ENCODE measurements at regions not wholly inside any gene's neighbourhood (a gene's known extent, or its start where the extent isn't known, plus 50 kb on each side); places are given as distances from the start of the nearest gene placed in this dataset.
A peak's percentile ranks its signal among the peaks of the same experiment; 100 is the strongest.

DNA sequence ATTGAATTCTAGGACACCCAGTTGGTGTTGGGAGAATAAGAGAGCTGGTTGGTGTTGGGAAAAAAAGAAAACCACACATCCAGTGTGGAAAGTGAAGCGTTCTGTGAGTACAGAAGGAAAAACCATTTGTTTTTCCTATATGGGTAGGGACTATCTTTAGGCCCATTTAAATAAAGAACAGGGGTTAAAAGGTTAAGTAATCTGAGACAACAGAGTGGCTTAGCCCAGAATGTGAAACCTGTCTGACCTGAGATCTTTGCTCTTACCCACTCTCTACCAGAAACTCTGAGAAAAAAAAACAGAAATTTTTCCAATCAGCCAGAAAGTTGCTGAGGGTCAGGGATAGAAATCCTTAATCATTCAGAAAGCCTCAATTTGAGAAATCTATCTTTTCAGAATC is 59.8 kb upstream of the LRRC55 start (continued):
- TF ChIP-seq, protein P1, sequence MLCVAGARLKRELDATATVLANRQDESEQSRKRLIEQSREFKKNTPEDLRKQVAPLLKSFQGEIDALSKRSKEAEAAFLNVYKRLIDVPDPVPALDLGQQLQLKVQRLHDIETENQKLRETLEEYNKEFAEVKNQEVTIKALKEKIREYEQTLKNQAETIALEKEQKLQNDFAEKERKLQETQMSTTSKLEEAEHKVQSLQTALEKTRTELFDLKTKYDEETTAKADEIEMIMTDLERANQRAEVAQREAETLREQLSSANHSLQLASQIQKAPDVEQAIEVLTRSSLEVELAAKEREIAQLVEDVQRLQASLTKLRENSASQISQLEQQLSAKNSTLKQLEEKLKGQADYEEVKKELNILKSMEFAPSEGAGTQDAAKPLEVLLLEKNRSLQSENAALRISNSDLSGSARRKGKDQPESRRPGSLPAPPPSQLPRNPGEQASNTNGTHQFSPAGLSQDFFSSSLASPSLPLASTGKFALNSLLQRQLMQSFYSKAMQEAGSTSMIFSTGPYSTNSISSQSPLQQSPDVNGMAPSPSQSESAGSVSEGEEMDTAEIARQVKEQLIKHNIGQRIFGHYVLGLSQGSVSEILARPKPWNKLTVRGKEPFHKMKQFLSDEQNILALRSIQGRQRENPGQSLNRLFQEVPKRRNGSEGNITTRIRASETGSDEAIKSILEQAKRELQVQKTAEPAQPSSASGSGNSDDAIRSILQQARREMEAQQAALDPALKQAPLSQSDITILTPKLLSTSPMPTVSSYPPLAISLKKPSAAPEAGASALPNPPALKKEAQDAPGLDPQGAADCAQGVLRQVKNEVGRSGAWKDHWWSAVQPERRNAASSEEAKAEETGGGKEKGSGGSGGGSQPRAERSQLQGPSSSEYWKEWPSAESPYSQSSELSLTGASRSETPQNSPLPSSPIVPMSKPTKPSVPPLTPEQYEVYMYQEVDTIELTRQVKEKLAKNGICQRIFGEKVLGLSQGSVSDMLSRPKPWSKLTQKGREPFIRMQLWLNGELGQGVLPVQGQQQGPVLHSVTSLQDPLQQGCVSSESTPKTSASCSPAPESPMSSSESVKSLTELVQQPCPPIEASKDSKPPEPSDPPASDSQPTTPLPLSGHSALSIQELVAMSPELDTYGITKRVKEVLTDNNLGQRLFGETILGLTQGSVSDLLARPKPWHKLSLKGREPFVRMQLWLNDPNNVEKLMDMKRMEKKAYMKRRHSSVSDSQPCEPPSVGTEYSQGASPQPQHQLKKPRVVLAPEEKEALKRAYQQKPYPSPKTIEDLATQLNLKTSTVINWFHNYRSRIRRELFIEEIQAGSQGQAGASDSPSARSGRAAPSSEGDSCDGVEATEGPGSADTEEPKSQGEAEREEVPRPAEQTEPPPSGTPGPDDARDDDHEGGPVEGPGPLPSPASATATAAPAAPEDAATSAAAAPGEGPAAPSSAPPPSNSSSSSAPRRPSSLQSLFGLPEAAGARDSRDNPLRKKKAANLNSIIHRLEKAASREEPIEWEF (CRISPR knock-in tag; IDR thresholded peaks at IDR 0.05), result no peak
- TF ChIP-seq EP300 (IDR thresholded peaks at IDR 0.05; ENCODE audit: low read length) (0 out of 2 replicates have a peak, but pooled peaks have one; percentile 7), TAF15 (IDR thresholded peaks at IDR 0.05; ENCODE audit: low read depth, low read length) (no peak), DPF2 (IDR thresholded peaks at IDR 0.05) (0 out of 2 replicates have a peak, but pooled peaks have one; percentile 28)

DNA sequence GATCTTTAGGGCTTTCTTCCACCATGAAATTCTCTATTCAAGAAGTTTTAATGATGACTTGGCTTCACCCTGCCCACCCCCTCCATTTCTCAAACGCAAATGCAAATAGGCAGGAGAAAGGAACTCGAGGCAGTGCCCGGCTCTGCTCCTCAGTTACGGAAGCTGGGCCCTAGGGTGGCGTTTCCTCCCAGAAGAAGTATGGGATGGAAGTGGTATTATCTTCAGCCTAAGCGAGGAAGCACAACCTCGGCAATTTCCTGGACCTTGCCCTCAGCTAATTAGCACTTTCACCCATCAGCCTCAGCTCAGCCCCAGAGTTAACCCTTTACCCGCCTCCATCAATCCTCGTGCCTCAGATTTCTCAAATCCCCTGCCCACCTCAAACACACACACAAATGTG is 58.2 kb upstream of the LRRC55 start:
- intact Hi-C loops (cut with micrococcal nuclease) (no loop called here), in situ Hi-C loops (cut with MboI) (no loop called here)
- Histone ChIP-seq H3K79me2 (ENCODE audit: control insufficient read depth, insufficient read depth, low read length) (no peaks in the 10 kb centered on the region), H3K4me1 (replicated peaks in 1 of 2; ENCODE audit: control insufficient read depth in 2 of 2, insufficient read depth in 2 of 2, low read length in 2 of 2) (peaks cover 7 to 47% of the 10 kb centered on the region in 2 experiments; a peak in 3 of 5 replicates), H4K20me1 (replicated peaks; ENCODE audit: control insufficient read depth, insufficient read depth, low read length) (no peaks in the 10 kb centered on the region), H2AFZ (ENCODE audit: low read depth, low read length) (peak overlapping the region; percentile 2), H3K9ac (ENCODE audit: insufficient read depth in 1 of 2, low read depth in 2 of 2, low read length in 2 of 2) (no peak overlapping the region), H3K36me3 (ENCODE audit: control insufficient read depth, insufficient read depth, low read length) (no peaks in the 10 kb centered on the region), H3K27ac (ENCODE audit: extremely low read depth, low read depth, low read length) (no peak overlapping the region), H3K4me2 (ENCODE audit: insufficient read depth, low read length) (no peak overlapping the region), H3K4me3 (no peak overlapping the region), H3K9me3 (replicated peaks; ENCODE audit: control insufficient read depth, insufficient read depth, low read depth, low read length) (no peaks in the 10 kb centered on the region), H3K9me1 (ENCODE audit: control insufficient read depth, insufficient read depth, low read length) (no peaks in the 10 kb centered on the region), H3K27me3 (ENCODE audit: control insufficient read depth in 2 of 2, insufficient read depth in 2 of 2, low read length in 2 of 2) (no peaks in the 10 kb centered on the region)
- ChIA-PET POLR2A (interaction anchor here (0.9 to 2.5 kb wide), 3 partner anchors 10 to 125 kb away, joined by 3 to 9 read pairs (median 5); no protein-coding TSS in a partner anchor), CTCF (ENCODE audit: low intra/inter-chr PET ratio) (no interaction called here)
- WGBS (ENCODE audit: insufficient coverage, low coverage, missing lambda C conversion rate), result 45% methylated on average over 9 of the region's 9 CpGs
- no TSS peak for BruUV-seq (replicated peaks)
- no peak for FAIRE-seq
- no peak for ATAC-seq
- no peak for DNase-seq (ENCODE audit: extremely low read depth in 1 of 4, low spot score in 3 of 4)
- no peak for TF ChIP-seq ARHGAP35 (IDR thresholded peaks at IDR 0.05; ENCODE audit: partially characterized antibody)
- TF ChIP-seq, protein P2, sequence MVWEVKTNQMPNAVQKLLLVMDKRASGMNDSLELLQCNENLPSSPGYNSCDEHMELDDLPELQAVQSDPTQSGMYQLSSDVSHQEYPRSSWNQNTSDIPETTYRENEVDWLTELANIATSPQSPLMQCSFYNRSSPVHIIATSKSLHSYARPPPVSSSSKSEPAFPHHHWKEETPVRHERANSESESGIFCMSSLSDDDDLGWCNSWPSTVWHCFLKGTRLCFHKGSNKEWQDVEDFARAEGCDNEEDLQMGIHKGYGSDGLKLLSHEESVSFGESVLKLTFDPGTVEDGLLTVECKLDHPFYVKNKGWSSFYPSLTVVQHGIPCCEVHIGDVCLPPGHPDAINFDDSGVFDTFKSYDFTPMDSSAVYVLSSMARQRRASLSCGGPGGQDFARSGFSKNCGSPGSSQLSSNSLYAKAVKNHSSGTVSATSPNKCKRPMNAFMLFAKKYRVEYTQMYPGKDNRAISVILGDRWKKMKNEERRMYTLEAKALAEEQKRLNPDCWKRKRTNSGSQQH (CRISPR knock-in tag; IDR thresholded peaks at IDR 0.05), result no peak
- TF ChIP-seq HSF4 (CRISPR knock-in tag; IDR thresholded peaks at IDR 0.05; ENCODE audit: borderline replicate concordance), result no peak
- TF ChIP-seq, protein P3, sequence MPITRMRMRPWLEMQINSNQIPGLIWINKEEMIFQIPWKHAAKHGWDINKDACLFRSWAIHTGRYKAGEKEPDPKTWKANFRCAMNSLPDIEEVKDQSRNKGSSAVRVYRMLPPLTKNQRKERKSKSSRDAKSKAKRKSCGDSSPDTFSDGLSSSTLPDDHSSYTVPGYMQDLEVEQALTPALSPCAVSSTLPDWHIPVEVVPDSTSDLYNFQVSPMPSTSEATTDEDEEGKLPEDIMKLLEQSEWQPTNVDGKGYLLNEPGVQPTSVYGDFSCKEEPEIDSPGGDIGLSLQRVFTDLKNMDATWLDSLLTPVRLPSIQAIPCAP (CRISPR knock-in tag; IDR thresholded peaks at IDR 0.05; ENCODE audit: borderline replicate concordance), result no peak
- no peak for TF ChIP-seq GTF2A2 (tag; IDR thresholded peaks at IDR 0.05)
- no peak for TF ChIP-seq GTF2E2 (tag; IDR thresholded peaks at IDR 0.05)
- no peak for TF ChIP-seq TBP (optimal IDR thresholded peaks at IDR 0.05; ENCODE audit: low read depth, low read length)
- TF ChIP-seq RBM22 (IDR thresholded peaks at IDR 0.05; ENCODE audit: low read depth, low read length, poor library complexity, severe bottlenecking), result no peak
- TF ChIP-seq DACH1 (IDR thresholded peaks at IDR 0.05; ENCODE audit: partially characterized antibody), result no peak
- no peak for TF ChIP-seq ZNF316 (IDR thresholded peaks at IDR 0.05)
